ENCODE measurements at regions not wholly inside any gene's neighbourhood (a gene's known extent, or its start where the extent isn't known, plus 50 kb on each side); places are given as distances from the start of the nearest gene placed in this dataset.

DNA sequence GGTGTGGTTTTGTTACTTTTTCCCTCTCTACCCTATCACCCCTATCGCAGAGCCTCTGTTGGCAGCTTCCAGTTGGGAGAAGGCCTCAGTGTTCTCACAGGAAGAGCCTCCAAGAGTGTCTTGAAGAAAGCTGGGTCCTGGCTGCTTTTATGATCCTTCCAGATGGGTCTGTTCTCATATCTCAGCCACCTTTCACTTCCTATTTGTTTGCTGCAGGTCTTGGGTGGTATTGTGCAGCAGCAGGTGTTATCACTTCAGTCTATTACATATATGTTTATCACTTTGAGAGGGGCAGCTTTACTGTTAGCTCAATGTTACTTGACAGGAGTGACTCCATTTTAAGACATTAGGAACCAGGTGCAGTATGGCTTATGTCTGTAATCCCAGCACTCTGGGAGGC lies 59.2 kb upstream of the GDNF start:
- no peaks in the 10 kb centered on the region for H3K4me1 Mint-ChIP-seq (ENCODE audit: low read depth)
- intact Hi-C loops (cut with micrococcal nuclease): no loop called here
- H3K27ac Mint-ChIP-seq: no peak overlapping the region
- H3K36me3 Mint-ChIP-seq: no peaks in the 10 kb centered on the region
- no peak for DNase-seq
- peaks cover 7% of the 10 kb centered on the region for H3K27me3 Mint-ChIP-seq
- ChIA-PET CTCF (interaction anchor here (0.6 kb wide), 1 partner anchor 16 kb away, joined by 3 read pairs; no protein-coding TSS in a partner anchor), POLR2A (no interaction called here)
- H3K4me3 Mint-ChIP-seq: no peak overlapping the region
- H3K9me3 Mint-ChIP-seq: no peaks in the 10 kb centered on the region

DNA sequence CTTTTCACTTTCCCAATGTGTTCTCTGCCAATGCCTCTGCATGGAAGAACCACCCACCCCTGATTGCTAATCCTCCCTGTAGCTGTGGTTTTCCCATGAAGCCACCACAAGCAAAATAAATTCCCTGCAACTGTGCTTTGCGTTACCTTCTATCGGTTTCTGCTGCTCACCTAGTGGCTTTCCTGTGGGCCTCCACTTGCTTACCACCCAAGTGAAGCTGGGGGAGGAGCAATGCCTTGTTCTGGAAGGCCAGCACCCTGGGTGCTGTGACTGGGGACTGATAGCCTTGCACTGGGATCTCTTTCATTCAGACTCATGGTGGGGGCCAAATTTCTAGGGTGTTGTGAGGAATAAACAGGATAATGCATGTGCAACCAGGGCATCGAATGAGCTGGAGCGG lies 56.3 kb upstream of the GDNF start:
- no peaks in the 10 kb centered on the region for H3K36me3 Mint-ChIP-seq
- H3K9me3 Mint-ChIP-seq: no peaks in the 10 kb centered on the region
- ChIA-PET CTCF (no interaction called here), POLR2A (no interaction called here)
- no peak overlapping the region for H3K4me3 Mint-ChIP-seq
- H3K27ac Mint-ChIP-seq: no peak overlapping the region
- peaks cover 7% of the 10 kb centered on the region for H3K27me3 Mint-ChIP-seq
- H3K4me1 Mint-ChIP-seq (ENCODE audit: low read depth): no peaks in the 10 kb centered on the region
- intact Hi-C loops (cut with micrococcal nuclease): no loop called here
- DNase-seq: no peak

- no peaks in the 10 kb centered on the region for H3K4me1 Mint-ChIP-seq (ENCODE audit: low read depth)
- ChIA-PET CTCF (no interaction called here), POLR2A (no interaction called here)
- intact Hi-C loops (cut with micrococcal nuclease): no loop called here
- H3K4me3 Mint-ChIP-seq: no peak overlapping the region
- peaks cover 5% of the 10 kb centered on the region for H3K27me3 Mint-ChIP-seq
- H3K9me3 Mint-ChIP-seq: no peaks in the 10 kb centered on the region
- no peak for DNase-seq
- no peaks in the 10 kb centered on the region for H3K36me3 Mint-ChIP-seq
- H3K27ac Mint-ChIP-seq: no peak overlapping the region
Observed at GRCh38 chr5:37893434-37894134, 53.7 kb upstream of the GDNF start.

DNA sequence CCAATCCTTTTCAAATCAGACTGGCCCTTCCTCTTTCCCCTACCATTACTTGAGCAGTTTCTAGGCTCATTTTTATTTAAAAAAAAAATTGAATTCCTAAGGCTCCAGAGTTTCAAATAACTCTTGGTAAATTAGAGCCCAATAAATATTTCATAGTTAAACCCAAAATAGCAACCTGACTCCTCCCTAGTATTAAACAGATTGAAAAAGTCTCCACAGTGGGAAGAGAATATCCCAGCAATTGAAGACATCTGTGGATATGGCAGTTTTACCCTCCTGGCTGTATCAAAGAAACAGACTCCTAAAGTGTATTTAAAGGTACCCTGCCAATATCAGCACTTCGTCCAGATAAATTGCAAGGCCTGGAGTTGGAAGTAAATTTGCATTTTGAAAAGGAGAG lies 52.7 kb upstream of the GDNF start:
- Mint-ChIP-seq H3K4me3 (no peak overlapping the region), H3K9me3 (no peaks in the 10 kb centered on the region), H3K36me3 (no peaks in the 10 kb centered on the region), H3K27me3 (peaks cover 3% of the 10 kb centered on the region), H3K27ac (no peak overlapping the region), H3K4me1 (ENCODE audit: low read depth) (no peaks in the 10 kb centered on the region)
- intact Hi-C loops (cut with micrococcal nuclease): no loop called here
- no peak for DNase-seq
- ChIA-PET CTCF (no interaction called here), POLR2A (no interaction called here)

DNA sequence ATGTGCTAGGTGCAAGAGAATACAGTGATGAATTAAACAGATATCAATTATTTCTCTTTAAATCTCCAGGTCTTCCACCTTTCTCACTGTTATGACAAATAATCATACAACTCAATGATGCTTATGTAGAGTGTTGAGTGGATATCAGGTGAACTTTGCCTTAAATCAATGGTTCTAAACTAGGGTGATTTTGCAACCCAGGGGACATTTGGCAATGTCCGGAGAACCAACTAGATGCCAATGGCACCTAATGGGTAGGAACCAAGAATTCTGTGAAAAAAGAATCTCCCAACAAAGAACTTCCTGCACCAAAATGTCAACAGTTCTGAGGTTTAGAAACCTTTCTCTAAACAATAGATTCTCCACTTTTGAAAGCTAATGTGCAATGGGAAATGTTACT lies 52.0 kb upstream of the GDNF start:
- intact Hi-C loops (cut with micrococcal nuclease): no loop called here
- H3K27ac Mint-ChIP-seq: no peak overlapping the region
- no peaks in the 10 kb centered on the region for H3K4me1 Mint-ChIP-seq (ENCODE audit: low read depth)
- no peaks in the 10 kb centered on the region for H3K36me3 Mint-ChIP-seq
- DNase-seq: no peak
- CTCF ChIA-PET: no interaction called here
- H3K9me3 Mint-ChIP-seq: no peaks in the 10 kb centered on the region
- POLR2A ChIA-PET: no interaction called here
- peaks cover 1% of the 10 kb centered on the region for H3K27me3 Mint-ChIP-seq
- no peak overlapping the region for H3K4me3 Mint-ChIP-seq

DNA sequence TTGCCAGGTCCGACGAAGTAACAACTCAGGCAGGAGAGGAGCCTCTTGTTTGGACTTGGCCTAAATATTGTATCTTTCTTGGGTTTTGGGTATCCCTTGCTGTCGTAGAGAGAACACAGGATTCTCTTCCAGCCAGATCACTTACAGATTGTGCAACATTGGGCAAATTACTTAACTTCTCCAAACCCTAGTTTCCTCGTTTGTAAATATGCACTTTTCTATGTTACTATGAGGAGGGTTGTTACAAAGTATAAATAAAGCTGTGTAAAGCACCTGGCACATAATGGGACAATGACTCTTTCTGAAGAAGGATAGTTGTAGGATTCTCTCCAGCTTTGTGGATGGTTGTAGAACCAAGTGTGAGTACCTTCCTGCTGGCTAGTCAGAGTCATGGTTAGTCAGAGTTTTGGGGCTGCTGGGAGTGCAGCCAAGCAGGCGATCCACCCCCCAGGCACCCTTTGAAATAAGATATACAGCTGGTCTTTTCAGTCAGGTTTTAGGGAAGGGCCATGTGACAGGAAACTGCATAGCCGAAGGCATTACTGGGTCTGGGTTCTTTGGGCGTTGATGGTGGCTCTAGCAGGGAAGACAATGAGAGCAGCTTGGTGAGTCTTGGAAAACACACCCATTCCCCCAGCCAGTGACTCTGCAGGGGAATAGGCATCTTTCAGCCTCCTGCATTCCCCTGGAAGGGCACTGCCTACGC lies 49.9 kb upstream of the GDNF start:
- CTCF ChIA-PET: interaction anchor here (0.8 kb wide), 1 partner anchor 1194 kb away, joined by 3 read pairs; no protein-coding TSS in a partner anchor
- Mint-ChIP-seq H3K4me3 (no peak overlapping the region), H3K27ac (no peak overlapping the region)

More for the DNA sequence above, 49.9 kb upstream of the GDNF start:
- Mint-ChIP-seq H3K36me3 (no peaks in the 10 kb centered on the region), H3K4me1 (ENCODE audit: low read depth) (no peaks in the 10 kb centered on the region), H3K27me3 (peaks cover 1% of the 10 kb centered on the region), H3K9me3 (no peaks in the 10 kb centered on the region)
- intact Hi-C loops (cut with micrococcal nuclease): no loop called here
- POLR2A ChIA-PET: no interaction called here
- no peak for DNase-seq

All from activated CD4-positive, alpha-beta memory T cell treated with anti-CD3 and anti-CD28 coated beads for 36 hours (primary cell).